Ovary (tissue), 3 donors: ENCODE measurements at regions not wholly inside any gene's neighbourhood (a gene's known extent, or its start where the extent isn't known, plus 50 kb on each side); places are given as distances from the start of the nearest gene placed in this dataset.

Source experiments
- CTCF ChIP-seq, 3 donors: fragments of 450-650 bp in 2 of 3; fragments of 200-600 bp in 1 of 3; IDR thresholded peaks; one replicate each; pipeline versions ENCODE4 v1.5.1 to v1.8.0; 2016 to 2022; ENCODE audit warnings: antibody characterized with exemption in 3 of 3, mild to moderate bottlenecking in 1 of 3
- EP300 ChIP-seq: sonication (generic); formaldehyde crosslinking; IDR thresholded peaks from one replicate; pipeline ENCODE4 v1.6.1; 2017; ENCODE audit warnings: antibody characterized with exemption
- POLR2A ChIP-seq: fragments of 450-650 bp; IDR thresholded peaks from one replicate; pipeline ENCODE4 v1.6.1; 2017; ENCODE audit warnings: antibody characterized with exemption, mild to moderate bottlenecking, moderate library complexity
- donor health status: DM: no; HTN: no; CAD: no.

GRCh38 chr15:95669146-95669922 lies 661.2 kb upstream of the NR2F2 start:
- no peak for TF ChIP-seq CTCF (IDR thresholded peaks at IDR 0.05)
- TF ChIP-seq POLR2A, result no peak
- TF ChIP-seq EP300, result no peak
